HG03565 (cell line): ENCODE measurements at regions not wholly inside any gene's neighbourhood (a gene's known extent, or its start where the extent isn't known, plus 50 kb on each side); places are given as distances from the start of the nearest gene placed in this dataset.
"Not testable (repeated sequence)": the region's sequence is repeated elsewhere in the genome, so short reads cannot be mapped to it uniquely, and the experiment has no call there.

ENCODE experiments used
- ATAC-seq: cut with Tn5 transposase; IDR thresholded peaks from one replicate; pipeline ENCODE4 v1.9.1; 2021; ENCODE audit warnings: mild to moderate bottlenecking, moderate library complexity; ENCODE audit not compliant: unreplicated experiment

DNA sequence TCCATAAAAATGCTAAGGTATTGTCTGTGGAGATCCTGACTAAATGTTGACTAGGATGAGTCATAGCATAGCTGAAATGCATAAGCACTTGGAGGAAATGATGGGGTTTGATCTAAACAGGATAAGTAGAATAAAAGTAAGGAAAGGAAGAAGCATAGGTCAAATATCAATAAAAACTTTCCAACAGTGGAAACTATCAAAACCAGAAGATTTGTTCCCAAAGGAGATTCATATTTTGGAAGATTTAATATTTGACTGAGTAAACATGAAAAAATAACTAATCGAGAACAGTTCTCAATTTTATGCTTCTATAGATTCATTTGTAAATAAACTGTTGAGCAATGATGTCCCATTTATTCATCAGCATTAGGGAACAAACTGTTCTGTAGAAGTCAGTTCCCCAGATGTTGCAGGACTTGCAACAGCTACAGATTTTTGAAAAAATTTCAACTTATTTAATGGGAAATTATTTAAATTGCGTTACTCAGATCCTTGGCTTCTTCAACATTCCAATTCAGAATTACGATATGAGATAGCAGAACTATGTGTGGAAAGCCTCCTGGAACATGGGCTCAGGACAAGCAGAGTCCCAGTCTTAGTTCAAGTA is 133.7 kb upstream of the TBX18 start:
- ATAC-seq = no peak

DNA sequence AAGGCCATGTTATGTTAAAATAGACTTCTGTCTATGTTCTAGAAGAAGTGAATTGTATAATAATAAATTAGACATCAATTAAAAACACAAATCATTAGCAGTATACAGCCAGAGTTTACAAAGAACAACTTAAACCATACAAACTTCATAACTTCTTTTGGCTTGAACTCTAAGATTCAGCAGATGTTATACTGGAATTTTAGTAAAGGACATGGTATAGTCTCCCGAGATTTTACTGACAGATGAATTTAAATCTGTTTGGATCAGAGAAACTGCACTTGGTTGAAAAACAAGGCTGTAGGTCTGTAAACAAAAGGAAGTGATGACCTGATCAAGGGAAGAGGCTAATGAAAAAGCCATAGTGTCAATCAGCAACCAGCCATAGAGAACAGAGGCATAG is 132.6 kb upstream of the TBX18 start:
- ATAC-seq = no peak

DNA sequence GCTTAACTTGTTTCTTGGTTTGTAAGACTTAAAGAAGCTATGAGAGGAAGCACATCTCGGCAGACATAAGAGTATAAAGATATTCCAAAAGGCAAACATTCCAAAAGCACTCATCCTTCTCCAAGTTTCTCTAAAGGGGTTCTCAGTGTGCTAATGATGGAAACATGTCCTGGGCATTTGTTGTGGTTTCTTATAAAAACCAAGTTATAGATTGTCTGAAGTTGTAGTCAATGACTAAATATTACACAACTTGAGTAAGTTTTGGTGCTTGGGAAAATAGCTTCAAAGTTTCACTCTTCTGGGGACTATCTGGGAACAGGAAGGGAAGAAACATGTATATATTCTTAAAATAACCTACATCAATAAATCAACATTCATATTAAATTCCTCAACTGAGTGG is 128.3 kb upstream of the TBX18 start:
- ATAC-seq = no peak

DNA sequence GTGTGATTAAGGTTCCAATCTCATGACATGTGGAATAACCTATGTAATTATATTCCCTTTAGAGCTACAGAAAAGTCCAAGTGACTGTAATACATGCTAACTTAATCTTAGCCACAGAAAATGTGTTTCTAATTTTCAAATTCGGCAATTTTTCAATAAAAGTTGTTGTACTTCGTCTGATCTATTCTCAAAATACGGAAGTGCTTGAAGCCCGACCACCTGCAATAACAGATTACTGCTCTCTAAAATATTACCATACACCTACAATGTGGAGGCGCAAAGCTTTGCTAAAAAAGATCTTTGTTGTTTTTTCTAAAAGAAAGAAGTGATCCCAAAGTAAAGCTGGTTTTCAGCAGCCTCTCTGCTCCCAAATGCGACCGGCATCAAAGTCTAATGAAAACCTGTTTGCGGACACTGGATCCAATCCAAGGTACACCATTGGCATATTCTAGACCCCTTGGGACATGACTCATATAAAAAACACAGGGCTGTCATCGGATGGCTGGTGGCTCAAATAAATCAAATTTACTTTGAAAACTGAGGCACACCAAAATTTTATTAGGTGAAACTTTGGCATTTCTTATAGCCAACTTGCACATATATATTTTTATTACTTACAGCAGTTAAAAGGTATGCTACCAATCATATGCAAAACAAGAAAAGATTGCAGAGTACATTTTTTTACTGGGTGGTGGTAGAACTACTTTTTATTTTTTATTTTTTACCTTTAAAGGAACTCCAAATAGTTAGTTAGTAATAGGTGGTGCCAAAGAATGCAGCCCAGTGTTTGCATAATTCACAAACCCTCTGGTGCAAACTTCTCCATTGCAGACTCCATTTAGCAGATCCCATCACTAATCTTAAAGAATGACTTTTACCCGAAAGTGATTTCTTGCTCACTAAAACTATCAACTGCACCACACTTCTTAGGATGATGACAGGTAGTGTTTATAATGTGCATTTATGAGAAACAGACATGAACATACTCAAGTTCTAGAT is 118.7 kb upstream of the TBX18 start:
- ATAC-seq = no peak

DNA sequence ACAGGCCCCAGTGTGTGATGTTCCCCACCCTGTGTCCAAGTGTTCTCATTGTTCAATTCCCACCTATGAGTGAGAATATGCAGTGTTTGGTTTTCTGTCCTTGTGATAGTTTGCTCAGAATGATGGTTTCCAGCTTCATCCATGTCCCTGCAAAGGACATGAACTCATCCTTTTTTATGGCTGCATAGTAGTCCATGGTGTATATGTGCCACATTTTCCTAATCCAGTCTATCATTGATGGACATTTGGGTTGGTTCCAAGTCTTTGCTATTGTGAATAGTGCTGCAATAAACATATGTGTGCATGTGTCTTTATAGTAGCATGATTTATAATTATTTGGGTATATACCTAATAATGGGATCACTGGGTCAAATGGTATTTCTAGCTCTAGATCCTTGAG is 115.0 kb upstream of the TBX18 start:
- ATAC-seq = not testable (repeated sequence)

DNA sequence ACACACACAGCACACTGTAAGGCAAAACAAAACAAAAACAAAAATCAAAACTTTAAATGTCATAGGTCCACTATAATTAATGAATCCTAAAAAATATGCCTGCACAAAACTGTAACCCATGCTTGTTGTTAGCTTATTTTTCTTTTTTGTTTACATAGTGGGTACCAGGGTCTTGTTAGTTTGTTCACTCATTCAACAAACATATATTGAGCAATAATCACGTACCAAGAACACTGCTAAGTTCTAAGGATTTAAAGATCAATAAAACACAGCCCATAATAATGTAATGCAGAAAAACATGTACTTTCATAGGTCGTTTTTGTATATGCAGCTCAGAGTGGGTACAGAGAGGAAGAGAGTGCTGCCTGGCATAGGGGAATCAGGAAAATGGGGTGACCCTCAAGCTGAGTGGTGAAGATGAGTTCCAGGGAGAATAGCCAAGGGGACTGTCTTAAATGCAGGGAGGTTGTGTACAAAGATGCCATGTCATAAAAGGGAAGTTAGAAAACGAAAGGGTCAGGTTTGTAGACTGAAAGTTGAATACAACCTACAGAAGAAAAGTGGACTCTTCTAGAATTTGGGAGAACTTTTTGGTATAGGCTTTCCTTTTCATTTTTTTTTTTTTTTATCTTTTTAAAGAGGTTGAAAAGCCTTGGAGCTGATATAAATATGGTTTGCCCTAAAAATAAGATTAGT is 113.3 kb upstream of the TBX18 start:
- ATAC-seq = no peak

DNA sequence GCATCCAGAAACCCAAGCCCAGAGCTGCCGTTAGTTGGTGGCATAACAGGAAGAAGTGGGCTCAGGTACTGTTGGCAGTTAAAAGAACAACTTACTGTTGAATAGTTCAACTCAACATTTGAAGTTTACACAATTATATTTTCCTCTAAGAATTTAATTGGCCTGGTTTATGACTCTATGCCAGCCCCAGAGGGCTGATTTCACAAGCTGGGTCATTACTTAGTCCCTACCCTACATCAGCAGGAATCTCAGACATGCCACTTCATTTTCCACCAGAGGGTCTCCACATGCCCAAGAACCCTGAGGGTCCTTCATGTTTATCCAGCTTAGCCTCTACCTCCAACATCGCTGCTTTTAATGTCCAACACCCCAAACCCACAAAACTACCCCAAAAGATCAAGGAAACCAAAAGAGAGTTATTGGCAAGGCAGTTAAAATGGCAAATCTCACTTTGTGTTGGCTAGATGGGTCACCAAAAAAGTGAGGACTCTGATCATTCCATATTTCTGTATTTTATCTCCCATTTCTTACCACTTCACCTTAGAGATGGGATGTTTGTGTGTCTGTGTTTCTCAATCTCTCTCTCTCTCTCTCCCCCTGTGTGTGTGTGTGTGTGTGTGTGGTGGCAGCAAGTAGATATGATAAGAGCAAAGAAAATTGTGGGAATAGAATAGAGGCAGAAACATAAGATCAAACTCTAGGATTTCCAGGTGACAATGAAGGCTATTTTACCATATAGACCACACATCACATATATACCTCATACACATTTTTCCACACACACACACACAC is 112.5 kb upstream of the TBX18 start:
- no peak for ATAC-seq

DNA sequence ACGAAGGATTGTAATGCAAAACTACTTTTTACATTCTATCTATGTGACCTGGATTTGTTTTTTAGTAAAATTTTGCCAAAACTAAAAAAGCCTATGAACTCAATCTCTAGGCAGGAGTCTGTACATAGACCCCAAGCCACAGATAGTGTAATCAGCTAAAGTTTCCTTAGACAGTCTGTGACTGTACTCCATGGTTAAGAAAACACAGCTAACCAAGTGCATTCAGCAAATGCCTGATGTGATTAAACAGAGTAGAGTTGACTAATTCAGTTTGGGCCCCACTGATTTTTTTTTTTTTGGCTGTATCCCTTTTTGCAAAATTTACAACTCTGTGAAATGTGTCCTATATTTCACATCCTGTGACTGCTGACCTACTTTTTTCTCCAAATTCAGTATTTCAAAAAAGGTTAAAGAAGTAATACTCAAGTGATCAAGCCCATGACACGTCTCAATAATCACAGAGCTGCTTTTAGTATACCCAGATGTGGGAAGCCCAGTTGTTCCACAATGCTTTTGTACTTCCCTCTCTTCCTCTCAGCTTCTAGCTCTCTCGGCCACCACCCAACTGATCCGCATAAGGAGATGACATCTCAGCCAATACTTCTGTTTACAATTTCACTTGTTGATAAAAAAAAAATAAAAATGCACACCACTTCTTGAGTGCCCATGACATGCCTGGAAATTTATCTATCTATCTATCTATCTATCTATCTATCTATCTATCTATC is 108.8 kb upstream of the TBX18 start:
- no peak for ATAC-seq

DNA sequence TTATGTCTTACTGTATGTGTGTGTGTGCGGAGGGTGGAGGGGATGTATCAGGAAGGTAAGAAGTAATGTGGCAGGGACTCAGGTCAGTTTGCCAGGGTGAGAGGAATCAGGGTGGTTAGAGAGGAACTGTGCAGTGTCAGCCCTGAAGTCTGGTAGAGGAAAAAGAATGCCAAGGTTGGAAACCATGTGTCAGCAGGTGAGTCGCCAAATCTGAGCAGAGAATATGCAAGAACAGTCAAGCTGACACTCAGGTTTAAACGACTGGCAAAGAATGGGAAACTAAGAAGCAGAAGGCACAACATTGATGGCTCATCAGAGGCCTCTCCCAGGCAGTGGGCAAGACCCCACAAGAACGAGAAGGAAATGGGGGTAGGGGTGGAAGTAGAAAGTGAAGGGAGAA is 107.5 kb upstream of the TBX18 start:
- ATAC-seq = no peak

DNA sequence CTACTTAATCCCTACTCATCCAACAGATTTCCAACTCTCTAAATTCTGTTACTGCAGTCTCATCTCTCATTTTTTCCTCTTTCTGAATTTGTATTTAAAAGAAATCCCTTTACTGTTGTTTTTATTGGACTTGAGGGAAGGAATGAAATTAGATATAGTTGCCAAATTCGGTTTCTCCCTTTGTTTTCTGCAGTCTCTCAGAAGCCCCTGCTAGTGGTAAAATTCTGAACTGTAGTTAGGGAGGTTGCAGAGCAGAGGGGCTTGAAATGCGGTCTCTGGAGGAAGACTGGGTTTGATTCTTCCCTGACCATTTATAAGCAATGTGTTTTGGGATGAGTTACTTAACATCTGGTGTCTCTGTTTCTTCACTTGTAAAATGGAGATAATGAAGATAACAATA is 106.3 kb upstream of the TBX18 start:
- ATAC-seq = no peak

DNA sequence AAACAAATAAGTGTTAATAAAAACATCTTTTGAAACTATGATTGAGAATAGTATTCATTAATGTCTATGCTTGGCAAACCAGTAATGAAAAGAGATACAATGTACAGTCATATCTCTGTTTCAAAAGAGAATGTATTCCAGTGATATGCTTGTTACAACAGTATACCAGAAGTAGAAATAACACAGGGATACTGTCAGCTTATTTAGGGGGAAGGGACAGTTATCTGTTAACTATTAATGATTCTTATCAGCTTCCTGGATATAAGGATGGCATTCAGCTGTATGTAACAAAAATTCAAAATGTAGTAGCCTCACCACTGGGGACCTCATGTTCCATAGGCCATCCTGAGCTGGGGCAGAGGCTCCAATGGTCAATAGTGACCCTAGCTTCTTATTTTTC is 103.8 kb upstream of the TBX18 start:
- ATAC-seq = no peak

DNA sequence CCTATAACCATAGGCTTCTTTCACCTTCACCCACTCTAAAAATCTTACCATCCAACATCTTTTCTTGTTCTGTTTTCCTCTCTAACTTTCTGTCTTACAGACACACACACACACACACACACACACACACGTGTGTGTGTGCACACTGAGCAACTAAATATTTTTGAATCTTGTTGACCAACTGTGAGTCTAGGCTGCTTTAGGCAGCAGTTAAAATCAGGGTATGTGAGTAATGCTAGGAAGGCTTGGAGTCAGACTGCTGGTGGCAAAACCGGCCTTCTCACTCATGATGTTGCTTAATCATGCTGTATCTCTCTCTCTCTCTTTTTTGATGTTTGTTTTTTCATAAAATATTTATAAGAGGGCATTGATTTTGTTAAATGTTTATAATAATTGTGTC is 103.1 kb upstream of the TBX18 start:
- ATAC-seq = no peak

DNA sequence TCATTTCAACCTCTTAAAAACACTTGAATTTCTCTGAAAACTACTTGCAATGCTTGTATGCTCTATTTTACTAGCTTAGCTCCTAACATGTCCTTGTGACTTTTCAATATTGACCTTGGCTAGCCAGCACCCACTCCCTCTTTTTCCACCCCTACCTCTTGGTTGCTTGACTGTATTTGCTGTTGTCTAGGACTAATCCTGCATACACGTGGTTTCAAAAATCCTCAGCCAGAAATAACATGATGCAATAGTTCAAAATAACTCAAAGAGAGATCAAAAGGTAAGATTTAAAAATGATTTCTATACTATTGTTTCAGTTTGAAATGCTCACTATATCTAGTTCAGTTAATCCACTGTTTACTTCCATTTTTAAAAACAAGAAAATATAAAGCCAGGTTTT is 102.3 kb upstream of the TBX18 start:
- ATAC-seq = no peak

DNA sequence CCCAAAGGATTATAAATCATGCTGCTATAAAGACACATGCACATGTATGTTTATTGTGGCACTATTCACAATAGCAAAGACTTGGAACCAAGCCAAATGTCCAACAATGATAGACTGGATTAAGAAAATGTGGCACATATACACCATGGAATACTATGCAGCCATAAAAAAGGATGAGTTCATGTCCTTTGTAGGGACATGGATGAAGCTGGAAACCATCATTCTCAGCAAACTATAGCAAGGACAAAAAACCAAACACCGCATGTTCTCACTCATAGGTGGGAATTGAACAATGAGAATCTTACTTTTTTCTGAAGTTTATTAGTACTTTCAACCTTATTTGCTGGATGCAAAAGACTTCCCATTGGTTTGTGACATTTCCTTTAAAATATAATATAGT is 101.0 kb upstream of the TBX18 start:
- not testable (repeated sequence) for ATAC-seq

DNA sequence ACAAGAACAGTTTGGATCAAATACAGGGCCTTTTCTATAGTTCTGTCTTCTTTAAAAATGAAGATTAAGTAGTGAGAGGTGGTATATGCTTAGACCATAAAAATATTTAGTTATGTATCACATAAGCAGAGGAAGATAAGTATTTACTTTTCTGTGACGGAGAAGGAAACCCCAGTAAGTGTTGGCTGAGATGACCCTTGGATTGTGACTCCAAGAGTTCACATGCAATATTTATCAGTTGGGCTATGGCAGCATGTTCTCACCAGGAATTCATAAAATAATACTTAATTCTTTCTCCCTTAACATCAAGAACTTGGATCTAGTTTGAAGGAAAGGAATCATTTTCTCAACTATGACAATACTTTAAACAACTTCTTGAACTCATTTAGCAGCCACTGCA is 98.4 kb upstream of the TBX18 start:
- no peak for ATAC-seq

DNA sequence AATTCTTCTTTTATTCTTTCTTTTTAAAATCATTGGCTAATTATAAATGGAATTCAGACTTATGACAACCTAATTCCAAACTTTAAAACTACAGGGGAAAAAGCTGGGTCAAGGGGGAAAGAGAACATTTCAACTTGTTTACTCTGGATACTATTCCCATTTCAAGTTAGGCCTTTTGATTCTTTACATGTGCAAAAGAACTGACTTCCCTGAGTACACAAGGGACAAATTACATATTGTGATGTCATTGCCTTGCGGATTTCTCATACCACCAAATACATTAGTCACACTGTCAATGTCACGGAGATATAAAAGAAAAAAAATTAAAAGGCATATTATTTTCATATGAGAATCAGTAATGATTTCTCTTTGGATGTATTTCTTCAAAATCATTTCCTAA is 96.5 kb upstream of the TBX18 start:
- no peak for ATAC-seq

DNA sequence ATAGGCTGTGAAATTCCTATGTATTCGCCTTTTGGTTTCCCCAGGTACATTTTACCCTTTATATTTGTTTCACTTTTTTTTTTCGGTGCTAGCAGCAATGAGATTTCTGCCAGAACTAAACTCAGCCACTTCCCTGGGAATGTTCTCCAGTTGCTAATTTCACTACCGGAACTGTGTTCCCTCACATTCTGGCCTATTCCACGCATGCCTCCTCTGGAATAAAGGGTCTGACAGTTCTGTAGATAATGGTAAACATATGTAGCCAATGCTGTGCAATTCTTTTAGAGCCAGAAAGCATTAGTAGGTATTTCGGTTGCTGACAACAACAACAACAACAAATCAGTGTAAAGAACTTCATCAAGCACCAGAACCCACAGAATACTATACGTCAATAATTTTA is 96.1 kb upstream of the TBX18 start:
- no peak for ATAC-seq

DNA sequence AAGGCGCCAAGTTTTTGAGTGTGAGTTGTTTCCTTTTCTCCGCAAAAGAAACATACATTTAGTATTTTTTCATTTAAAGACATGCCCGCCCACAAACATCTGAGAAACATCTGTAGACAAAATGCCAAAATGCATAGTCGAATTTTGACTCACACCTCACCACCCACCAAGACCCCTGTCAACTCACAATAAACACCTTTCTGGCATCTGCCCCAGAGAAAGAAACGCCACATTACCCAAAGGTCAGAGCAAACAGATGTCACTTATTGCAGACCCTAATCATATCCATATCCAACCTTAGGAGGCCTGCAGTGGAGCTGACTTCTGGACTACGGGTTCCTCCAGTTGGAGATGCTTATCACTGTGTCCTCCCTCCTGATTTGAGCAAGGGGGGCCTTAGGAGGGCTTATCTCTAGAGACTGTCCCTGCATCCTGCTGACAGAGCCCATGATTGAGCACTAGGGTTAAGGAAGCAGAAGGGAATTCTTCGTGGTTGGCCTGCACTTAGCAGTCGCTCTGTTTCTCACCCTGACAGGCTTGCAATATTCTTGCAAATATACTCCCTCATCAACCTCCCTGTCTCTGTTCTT is 90.5 kb upstream of the TBX18 start:
- no peak for ATAC-seq

DNA sequence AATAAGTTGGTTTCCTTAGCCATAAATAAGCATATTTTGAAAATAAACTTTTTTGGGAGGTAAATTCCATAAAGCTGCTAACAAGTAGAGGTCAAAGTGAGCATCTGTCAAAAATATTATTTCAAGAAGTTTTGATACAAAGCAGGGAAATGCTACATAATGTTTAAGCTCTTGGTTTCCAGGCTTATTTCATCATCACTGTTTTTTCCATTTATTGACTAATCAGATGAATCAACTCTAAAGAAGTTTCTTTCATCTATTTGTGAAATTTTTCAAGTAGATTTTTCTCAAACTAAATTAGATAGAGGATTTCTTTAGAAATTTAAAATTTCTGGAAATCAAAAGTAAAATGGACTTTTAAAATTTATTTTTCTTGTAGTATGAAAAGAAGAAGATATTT is 89.5 kb upstream of the TBX18 start:
- ATAC-seq = no peak

DNA sequence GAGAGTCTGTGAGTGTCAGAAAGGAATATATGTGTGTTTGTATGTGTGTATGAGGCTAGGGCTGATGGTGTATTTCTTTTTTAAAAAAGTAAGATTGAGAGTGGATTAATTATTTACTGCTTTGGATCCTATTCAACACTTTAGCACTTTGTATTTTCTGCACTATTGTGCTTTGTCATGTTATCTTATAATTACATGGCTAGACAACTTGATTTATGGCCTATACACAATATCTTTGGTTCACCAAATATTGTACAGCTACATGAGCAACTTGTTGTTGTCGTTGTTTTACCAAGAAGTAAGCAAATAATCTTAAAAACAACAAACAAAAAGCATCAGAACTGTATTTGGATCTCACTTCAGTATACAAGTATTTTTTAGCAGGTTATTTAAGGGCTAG is 84.6 kb upstream of the TBX18 start:
- no peak for ATAC-seq
